ENCODE measurements at regions not wholly inside any gene's neighbourhood (a gene's known extent, or its start where the extent isn't known, plus 50 kb on each side); places are given as distances from the start of the nearest gene placed in this dataset.
A peak's percentile ranks its signal among the peaks of the same experiment; 100 is the strongest.

DNA sequence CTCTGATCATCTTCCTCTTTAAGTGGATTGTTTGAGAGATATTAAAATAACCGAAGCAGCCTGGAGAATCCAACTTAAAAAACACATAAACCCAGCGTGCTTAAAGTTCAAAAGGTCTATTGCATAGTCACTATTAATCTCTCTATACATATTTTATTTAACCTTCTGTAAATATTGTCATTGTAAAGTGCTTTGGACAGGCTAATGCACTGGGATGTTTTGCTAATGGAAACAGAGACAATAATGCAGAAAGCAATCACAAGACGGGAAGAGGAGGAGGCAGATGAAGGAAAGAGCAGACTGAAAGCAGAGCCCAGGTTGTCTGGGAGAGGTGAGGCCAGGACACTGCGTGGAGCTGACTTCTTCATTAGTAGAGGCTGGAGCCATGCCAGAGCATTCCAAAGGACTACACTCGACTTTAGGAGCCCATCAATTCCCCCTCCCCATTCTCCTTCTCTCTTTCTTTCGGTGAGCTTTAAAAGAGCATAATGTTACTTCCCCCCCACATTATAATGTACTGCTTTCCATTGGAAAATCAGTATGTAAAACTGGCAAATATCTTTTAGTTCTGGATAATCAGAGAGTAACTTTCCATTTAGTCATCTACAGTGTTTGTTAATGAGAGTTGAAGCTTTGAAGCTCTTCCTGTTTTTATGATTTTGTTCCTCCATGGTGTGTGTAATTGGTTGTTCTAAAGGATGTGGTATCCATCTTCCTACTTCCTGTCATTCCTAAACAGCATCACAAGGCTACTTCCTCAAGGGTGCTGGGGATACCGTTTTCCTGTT is 307.3 kb upstream of the MPDZ start:
- peak; percentile 28 for DNase-seq

DNA sequence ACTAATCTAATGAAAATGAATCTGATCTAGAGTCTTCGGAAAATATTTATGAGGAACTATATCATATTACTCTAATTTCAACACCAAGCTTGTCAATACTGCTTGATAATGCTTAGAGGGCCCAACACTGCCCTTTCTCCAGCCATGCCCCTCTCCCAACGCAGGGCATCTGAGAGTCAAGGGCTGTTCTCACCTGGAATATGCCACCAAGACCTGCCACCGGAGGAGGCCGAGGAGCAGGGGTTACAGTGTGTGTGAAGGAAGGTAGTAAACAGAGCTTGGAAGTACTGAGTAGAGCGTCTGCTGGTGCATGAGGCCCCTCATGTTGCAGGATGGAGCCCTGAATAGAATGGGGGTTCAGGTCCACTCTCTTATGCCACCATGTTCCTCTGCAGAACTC is 301.3 kb upstream of the MPDZ start:
- DNase-seq: no peak

DNA sequence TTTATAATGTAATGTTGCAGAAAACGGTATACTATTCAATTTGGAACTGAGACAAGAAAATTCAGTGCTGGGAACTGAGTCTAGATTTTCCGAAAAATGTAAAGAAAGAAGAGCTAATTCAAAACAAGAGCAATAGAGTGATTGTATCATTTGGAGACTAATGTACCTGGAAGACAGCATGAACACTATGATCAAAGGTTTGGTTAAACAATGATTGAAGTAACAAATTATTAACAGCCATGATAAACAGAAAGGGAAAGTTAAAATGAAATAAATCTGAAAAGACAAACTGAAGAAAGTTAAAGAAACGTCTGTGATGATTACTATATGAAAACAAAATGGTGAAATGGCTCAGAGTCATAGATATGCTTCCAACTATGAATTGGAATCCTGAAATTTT is 300.6 kb upstream of the MPDZ start:
- DNase-seq: no peak

DNA sequence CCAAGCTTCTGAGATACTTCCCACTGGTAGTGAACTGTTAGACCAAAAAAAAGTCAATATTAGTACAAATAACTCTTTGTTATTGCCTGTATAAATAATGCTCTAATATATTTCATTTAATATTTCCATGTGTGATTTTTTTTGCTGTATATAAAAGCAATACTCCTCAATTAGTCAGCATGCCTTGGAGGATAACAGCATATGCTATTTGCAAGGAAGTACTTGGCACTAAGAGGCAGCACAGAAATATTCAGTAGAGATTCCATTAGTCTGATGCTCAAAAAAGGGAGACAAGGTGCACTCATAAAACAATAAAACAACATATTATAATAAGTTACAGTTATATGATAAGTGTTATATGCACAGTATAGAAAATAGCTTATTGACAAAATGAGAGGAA is 296.6 kb upstream of the MPDZ start:
- no peak for DNase-seq

DNA sequence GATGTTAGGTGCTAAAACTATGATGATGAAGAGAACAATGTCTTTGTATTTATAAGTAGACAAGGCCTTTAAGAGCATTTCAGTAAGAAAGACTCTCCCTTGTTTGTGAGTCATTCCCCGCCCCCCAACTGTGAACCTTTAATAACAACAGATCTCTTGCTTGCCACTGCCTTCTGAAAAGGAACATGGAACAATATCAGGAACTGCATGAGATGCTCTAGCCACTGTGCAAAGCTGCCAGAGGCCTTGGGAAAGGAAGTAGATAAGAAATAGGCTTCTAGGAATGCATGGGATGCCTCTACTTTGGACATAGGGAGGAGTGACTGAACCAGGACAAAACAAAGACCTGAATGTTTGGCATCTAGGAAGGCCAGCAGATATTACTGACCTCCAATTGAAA is 296.1 kb upstream of the MPDZ start:
- DNase-seq: no peak

DNA sequence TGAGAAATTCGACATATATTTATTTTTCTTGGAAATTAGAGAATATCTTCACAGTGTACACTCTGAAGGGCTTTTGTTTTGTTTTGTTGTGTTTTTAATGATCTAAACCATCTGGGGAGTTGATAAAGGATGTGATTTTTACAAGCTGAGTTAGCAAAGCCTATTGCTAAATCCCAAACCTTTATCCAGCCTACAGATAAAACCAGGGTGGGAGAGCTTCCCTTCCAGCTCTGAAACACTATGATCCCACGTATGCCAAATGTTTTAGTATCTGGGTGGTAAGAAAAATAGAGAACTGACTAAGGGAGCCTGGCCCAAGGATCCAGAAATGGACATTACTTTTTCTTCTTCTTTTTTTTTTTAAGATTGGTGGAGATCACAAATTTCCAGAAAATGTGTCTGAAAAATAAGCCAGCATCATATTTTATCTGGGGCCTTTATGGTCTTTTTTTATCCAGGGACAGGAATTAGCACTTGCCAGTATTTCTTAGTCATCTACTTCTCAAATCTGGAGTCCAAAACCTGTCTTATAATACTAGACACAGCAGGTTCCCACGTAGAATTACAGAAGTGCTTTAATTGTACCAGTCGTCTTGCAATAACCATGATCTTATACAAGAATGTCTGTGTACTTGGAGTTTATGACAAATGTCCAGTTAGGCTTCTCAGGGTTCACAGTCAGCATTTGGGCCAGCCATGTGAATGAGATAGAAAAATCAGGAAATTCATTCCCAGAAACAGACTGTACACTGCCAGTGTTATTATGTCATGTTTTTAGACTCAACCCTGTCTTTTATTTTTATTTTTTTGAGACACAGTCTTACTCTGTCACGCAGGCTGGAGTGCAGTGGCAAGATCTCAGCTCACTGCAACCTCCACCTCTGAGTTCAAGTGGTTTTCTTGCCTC is 290.8 kb upstream of the MPDZ start:
- no peak for DNase-seq

DNA sequence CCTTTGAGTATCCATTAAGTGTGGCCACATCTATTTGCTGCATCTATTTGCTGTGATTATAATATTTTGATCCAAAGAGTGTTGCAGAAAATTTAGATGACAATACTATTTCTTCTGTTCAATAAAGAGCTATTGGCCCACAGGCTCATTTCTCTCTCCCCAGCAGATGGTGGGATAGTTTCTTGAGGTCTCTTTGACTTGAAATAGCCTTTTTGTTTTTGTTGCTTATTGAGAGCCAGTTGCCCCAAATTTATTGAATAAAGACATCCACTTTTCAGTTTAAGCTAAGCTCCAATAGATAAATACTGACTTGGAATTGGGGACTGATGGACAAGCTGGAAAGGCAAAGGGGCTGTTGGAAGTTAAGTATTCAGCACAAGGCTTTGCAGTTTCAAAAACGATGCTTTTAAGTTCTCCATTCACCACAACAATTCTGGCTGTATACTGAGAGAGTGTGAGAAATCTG is 290.1 kb upstream of the MPDZ start:
- DNase-seq: no peak

DNA sequence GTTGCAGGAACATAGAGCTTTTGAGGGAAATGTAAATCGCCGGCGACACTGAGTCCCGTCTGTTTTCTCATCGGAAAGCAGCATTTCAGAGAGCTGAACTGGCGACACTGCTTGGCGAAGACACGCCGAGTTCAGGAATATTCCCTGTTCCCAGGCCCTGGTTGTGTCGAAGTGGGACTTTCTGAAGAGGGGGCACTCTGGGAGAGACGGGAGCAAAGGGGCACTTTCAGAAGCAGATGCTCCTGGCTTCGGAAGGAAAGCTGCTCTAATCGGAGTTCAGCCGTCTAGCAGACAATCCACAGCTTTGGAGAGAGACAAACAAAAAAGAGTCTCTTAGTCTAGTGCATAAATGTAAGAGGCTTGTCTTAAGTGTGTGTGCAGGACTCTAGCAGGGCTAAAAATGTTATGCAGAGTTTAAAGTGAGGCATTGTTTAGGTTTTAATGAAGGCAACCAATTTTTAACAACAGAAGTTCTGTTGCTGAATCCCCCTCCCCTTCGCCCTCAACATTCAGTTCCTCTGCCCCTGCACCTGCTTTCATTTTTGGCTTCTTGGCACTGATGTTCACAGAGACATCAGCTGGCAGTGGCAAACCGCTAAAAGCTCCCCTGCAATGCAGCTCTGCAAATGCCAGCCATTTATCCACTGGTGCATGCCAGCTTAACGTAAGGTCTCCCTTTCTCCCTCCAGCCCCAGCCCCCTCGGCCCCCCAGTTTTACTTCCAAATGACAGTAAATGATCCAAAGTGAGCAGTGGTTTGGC is 289.5 kb upstream of the MPDZ start:
- peak; percentile 66 for DNase-seq

DNA sequence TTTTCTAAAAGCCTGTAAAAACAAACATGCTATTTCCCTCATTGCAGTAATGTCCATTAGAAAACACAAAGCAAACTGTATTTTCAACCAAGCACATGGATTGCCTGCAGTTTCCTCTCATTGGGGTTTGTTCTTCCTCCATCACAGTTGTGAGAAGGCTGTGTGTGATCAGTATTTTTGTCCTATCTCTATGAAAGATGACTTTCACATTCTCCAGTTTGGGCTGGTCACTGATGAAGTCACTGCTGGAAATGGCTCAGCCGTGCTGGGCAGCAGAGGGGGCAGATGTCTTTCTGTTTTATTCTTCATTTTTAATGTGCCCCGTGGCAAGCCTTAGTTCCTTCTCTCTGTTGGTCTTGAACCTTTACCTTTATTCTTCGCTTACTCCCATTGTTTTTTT is 288.9 kb upstream of the MPDZ start:
- DNase-seq: peak; percentile 48

DNA sequence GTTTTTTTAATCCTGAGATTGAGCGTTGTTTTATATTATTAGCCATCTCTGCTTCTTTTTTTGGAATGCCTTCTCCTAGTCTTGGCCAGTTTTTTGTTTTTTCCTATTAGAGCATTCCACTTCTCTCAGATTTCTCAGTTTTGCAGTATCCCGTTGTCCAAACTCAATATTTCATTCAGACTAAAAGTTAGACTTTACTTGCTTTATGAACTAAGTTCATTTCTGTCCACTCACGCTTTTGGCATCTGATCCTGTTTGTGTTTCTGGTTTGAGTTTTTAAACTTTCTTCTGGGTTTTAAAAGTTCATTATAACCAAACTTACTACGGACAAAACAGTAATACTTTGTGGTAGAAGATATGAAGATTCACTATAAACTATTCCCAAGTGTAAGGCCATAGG is 288.3 kb upstream of the MPDZ start:
- no peak for DNase-seq

DNA sequence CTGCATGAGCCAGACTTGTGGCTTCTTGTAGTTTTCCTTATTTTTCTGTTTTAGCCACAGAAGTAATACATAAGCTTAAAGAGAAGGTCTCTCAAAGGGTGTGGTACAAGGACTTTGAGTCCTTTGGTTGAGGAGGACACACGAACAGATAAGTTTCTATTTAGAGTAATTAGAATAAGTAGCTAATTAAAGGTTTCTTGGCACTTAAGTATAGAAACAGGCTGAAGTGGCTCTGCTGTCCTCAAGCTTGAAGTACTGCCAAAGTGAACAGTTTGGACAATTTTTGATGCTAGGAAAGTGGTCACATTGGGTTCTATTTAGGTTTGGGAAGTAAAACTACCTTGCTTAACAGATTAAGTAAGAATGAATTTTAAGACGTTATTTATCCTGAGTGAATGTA is 278.3 kb upstream of the MPDZ start:
- DNase-seq: no peak

DNA sequence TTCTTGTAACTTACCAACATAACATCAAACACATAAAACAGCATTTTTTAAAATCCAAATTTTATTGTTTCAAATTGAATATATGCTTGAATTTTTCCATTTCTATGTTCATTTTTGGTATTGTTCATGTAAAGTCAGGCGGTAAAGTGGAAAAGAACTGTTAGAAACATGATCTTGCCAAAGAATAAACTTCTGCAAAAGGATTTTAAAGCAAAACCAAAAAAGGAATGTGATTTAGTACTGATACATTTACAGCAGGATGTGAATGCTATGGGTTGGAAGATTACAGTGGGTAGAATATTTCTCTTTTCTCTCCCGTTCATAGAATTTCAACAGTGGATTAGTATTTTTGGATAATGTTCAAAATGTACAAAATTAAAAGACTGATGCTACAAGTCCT is 277.2 kb upstream of the MPDZ start:
- no peak for DNase-seq

DNA sequence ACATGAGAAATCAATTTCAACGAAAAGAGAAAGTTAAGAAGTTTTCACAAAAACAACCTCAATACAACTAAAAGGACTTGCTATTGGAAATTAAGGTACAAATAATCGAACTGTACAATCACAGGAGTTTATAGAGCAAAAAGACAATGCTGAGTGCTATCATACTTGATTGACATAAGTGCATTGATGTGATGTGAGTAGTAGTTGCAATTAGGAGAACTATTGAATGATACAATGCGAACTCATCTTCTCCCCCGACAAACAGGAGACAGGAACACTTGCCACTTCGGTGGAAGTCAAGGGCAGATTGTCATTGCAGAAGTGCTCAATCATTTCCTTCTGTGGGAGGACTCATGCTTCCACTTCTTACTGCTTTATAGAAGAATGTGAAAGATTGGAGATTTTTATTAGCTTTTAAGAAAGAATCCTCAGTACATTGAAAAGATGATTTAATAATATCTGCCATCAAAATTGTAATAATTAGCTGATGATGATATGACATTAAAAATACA is 276.6 kb upstream of the MPDZ start:
- DNase-seq: no peak

DNA sequence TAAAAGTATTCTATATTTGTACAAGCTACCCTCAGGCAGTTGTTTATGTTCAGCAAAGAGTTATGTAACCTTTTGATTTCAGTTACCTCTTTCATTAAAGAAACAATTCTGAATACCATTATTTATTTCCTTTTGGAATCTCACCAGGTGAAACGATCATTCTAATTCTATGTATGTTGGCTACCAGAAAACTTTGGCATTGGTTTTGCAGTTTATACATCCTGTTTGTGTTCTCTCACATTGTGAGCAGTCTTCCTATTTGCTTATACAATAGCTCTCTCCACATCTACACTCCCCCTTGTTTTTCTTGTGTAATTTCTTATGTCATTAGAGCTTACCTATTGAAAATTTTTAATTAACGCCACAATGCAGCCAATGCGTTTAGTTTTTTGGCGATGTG is 276.0 kb upstream of the MPDZ start:
- no peak for DNase-seq

DNA sequence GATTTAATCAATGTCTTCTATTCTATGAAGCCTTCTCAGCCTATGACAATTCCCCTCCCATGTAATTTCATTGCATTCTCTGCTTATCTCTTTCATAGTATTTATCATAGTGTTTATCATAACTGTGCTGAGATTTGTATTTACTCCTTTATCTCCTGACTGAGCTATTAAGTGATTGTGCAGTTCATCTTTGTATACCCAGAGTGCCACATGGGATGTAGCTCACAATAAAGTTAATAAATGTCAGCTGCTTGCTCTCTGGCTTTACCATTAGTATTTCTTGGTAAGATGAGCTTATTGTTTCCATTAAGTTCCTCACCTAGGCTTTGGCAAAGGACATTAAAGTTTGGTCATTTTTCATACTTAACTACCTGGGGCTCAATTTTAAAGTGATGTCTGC is 275.1 kb upstream of the MPDZ start:
- no peak for DNase-seq

DNA sequence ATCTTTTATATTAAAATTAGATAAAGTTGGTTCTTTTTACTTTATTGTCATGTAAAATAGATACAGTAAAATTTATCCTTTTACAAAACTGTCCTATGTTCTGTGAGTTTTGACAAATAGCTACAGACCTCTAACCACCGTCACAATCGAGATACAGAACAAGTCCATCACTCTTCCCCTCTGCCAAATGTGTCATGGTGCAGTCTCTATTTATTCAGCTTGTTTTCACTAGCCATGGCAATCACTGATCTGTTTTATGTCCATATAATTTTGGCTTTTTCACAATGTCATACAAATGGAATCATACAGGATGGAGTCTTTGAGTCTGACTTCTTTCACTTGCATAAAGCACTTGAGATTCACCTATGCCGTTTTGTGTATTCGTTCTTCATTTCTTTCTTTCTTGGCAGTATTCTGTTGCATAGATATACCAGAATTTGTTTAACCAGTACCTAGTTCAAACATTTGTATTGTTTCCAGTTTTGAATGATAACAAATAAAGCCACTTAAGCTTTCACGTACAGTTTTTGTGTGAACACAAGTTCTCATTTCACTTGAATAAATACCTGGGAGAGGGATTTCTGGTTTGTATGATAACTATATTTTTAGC is 273.2 kb upstream of the MPDZ start:
- no peak for DNase-seq

DNA sequence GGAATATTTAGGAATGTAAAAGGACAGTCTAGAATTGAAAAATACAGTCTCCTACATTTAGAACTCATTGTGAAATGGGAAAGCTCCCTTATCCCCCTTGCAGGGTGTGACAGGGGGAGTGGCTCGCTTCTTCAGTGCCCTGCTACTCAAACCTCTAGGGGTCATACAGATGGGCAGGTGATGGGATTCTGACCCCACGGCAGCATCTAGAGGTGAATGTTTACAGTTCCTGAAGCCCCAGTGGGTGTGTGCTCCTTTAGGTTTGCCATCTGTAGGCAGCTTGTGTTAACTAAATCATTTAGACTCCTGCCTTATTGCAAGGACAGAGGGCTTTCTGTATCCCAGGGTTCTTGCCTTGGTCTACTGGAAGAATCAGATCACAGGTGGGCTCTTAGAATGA is 271.0 kb upstream of the MPDZ start:
- DNase-seq: no peak

DNA sequence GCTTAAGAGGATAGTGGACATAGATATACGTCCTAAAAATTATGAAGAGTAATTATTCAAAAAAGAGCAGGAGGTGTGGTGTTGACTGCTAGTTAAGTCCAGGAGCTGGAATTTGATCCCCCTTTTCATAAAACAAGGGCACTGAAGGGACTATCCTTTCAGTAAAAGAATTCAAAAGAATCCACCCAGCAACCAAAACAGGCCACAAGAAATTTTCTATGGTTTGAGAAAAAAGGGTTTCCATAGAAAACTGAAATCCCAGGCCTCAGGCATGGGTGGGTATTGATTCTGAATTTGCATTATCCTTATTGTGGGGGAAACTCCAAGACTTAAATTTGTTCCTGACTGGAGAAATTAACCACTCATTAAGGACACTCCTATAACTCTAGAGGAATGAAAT is 269.0 kb upstream of the MPDZ start:
- DNase-seq: no peak

DNA sequence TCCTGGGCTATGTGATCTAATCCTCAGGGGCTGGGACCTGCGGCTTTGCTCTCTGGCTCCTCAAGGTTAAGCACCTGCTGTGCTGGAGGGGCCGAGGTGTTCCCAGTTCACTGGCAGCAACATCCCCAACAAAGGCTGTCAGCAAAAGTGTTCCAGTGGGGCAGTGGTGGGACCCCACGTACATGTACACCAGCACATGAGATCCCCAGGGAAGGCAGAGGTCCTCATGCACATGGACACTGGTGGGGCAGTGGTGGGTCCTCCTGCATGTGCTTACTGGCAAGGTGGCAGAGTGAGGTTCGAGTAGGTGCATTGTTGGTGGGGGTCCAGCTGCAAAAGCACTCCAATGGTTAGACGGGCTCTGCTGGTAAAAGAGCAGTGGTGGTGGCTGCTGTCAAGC is 255.6 kb upstream of the MPDZ start:
- no peak for DNase-seq

DNA sequence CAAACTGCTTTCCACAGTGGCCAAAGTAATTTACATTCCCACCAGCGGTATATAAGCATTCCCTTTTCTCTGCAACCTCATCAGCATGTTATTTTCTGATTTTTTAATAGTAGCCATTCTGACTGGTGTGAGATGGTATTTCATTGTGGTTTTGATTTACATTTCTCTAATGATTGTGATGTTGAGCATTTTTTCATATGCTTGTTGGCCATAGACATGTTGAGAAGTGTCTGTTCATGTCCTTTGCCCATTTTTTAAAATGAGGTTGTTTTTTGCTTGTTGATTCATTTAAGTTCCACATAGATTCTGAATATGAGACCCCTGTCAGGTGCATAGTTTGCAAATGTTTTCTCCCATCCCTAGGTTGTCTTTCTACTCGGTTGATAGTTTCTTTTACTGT is 254.5 kb upstream of the MPDZ start:
- DNase-seq: no peak

DNA sequence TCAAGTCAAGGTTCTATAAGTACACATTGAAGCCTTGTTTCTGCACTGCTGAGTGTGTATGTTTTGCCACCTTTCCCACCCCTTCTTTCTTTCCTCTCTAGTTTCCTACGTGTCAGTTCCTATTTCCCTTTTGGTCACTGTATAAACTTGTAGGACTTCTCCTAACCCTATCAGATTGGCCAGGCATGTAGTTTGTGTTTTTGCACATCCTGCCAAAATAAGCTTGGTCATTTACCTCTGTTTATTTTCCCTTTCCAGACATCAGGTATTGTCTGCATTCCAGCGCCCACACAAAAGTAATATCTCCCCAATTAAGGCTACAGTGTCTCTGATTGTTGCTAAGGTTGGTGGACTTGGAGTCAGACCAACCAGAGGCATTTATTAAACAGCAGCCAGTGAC is 252.9 kb upstream of the MPDZ start:
- DNase-seq: no peak

DNA sequence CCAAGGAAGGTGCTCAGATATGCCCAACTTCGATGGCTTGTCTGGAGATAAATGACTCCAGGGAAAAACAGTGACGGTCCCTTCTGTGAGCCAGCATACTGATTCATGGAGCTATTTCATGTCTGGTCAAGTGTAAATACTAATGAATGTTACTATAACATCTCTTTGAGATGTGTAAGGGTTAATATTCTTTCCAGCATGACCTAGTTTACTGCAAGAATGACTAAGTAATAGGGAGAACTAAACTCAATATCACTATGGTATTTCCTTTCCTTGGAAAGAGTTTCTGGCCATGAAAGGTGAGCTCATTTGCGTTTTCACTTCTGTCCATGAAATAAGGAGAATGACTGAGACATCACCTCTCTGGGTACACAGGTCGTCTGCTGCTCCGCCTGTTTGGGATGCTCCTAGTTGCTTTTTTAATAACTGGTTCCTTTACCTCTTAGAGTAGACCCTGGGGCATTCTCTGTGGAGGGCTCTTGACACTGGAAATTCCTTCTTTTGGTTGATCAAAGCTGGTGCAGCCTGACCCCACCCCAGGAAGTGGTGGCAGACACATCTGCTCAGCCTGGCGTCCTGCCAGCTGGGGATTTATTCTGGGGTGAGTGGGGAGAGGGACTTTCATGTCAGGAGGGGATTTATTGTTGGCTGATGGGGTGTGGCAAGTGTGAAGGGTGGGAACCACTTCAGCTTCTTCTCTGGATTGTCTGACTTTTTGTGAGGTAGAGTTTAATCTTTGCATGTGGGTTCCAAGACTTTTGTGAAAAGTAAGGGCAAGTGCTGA is 250.0 kb upstream of the MPDZ start:
- DNase-seq: peak; percentile 37
